GM13977 (cell line): ENCODE measurements at regions not wholly inside any gene's neighbourhood (a gene's known extent, or its start where the extent isn't known, plus 50 kb on each side); places are given as distances from the start of the nearest gene placed in this dataset.
"Not testable (repeated sequence)": the region's sequence is repeated elsewhere in the genome, so short reads cannot be mapped to it uniquely, and the experiment has no call there.

ENCODE experiments used
- DNase-seq: peaks from one replicate; pipeline ENCODE4 v3.0.0; 2012; ENCODE audit warnings: low spot score
- in situ Hi-C: fragments of 300-500 bp; cut with MboI; formaldehyde crosslinking; loops from one replicate; pipeline ENCODE4 v1.12.0; 2022; ENCODE audit warnings: low sequenced_read_pairs, low pct_unique_long_range_greater_than_20kb, mixed read lengths, inconsistent platforms; ENCODE audit not compliant: unreplicated experiment
- TF ChIP-seq, protein P1 (sequence below): IDR thresholded peaks from 2 replicates; pipeline ENCODE4 v1.5.1; 2012; ENCODE audit warnings: mild to moderate bottlenecking, control low read depth; ENCODE audit not compliant: insufficient read depth; ENCODE audit errors: extremely low read depth, missing control alignments

DNA sequence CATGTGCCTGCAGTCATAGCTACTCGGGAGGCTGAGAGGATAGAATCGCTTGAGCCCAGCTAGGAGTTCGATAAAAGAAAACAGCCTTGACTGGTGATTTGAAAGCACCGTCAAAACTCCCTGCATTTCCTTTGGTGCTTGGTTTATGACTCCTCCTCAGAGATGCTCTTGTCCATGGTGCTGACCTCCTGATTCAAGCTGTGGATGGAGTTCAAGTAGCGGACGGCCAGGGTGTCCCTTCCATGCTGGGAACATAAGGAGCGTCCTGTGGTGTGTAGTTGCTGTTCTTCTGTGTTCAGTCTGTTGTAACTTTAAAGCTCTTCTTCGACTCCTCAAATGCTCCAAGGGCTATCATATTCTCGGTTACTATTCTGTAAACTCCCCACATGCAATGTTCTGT is 382.5 kb upstream of the KIAA1217 start:
- TF ChIP-seq, protein P1, sequence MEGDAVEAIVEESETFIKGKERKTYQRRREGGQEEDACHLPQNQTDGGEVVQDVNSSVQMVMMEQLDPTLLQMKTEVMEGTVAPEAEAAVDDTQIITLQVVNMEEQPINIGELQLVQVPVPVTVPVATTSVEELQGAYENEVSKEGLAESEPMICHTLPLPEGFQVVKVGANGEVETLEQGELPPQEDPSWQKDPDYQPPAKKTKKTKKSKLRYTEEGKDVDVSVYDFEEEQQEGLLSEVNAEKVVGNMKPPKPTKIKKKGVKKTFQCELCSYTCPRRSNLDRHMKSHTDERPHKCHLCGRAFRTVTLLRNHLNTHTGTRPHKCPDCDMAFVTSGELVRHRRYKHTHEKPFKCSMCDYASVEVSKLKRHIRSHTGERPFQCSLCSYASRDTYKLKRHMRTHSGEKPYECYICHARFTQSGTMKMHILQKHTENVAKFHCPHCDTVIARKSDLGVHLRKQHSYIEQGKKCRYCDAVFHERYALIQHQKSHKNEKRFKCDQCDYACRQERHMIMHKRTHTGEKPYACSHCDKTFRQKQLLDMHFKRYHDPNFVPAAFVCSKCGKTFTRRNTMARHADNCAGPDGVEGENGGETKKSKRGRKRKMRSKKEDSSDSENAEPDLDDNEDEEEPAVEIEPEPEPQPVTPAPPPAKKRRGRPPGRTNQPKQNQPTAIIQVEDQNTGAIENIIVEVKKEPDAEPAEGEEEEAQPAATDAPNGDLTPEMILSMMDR: no peak
- in situ Hi-C loops: no loop called here
- DNase-seq: no peak

DNA sequence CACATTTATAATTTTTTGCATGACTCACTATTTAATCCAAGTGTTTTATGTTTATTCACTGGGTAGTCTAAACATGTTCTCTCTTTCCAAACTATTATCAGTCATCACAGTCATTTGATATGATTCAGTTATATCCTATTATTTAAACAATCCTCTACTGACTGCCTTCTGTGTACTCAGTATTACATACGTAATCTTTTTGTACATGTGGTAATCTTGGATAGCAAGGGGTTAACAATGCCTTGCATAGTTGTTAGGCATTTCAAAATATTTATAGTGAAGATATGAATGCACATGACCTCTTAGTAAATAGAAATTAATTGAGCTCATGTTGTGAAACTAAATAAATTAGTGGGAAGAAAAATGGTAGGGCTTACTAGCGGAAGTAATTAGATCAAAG is 379.4 kb upstream of the KIAA1217 start:
- TF ChIP-seq, protein P1: no peak
- no peak for DNase-seq
- in situ Hi-C loops: no loop called here

DNA sequence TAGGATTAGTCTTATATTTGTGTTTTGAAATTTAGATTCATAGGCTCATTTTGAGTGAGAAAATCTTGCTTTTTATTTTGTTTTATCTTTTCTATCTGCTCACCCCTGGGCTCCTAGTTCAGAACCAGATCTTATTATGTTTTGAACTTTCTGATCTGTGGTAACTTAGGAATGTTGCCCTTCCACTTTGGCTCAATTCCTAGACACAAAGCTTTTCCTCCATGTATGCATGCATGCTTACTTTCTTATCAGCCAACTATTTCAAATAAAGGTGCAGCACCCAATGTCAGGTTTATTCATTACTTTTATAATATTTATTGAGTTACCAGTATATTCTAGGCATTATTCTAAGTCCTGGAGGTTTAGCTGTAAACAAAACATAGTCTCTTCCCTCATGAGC is 374.8 kb upstream of the KIAA1217 start:
- in situ Hi-C loops: no loop called here
- TF ChIP-seq, protein P1: no peak
- no peak for DNase-seq

DNA sequence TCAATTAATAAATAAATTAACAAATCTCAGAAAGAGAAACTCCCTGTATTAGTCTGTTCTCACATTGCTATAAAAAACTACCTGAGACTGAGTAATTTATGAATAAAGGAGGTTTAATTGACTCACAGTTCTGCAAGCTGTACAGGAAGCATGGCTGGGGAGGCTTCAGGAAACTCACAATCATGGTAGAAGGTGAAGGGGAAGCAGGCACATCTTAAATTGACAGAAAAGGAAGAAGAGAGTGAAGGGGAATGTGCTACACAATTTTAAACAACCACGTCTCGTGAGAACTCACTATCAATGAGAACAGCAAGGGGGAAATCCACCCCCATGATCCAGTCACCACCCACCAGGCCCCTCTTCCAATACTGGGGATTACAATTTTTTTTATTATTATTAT is 358.3 kb upstream of the KIAA1217 start:
- in situ Hi-C loops: no loop called here

DNA sequence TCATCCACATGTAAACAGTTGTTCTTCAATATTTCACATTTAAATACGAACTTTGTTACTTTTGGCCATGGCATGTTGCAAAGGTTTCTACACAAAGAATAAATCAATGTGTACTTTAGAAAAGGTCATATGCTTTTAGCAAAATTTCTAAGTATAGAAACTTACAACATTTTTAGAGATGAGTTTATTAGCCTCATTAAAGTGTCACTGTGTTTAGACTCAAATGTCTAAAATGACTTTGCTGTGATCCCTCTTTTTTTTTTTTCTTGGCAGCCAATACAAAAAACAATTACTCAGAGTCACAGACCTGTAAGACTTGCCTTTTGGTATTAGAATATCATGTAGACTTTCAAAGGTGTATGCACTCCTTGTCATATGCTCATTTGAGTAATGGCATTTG is 349.3 kb upstream of the KIAA1217 start:
- in situ Hi-C loops: no loop called here
- no peak for DNase-seq
- TF ChIP-seq, protein P1: no peak

More for the DNA sequence above, 358.3 kb upstream of the KIAA1217 start:
- TF ChIP-seq, protein P1: no peak
- no peak for DNase-seq

DNA sequence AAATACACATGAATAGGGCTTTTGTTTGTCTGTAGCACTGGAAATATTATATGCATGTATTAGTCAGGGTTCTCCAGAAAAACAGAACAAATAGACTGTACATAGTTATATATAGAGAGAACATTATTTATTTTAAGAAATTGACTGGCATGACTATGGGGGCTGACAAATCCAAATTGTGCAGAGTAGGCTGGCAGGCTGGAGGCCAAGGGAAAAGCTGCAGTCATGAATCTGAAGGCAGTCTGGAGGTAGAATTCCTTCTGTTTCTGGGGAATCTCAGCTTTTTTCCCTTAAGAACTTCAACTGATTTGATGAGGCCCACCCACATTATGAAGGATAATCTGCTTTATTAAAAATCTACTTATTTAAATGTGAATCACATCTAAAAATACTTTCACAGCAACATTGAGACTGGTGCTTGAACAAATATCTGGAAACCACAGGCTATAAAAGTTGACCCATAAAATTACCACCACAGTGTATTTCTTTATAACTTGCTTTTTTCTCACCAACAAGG is 344.2 kb upstream of the KIAA1217 start:
- in situ Hi-C loops: no loop called here
- TF ChIP-seq, protein P1: no peak
- no peak for DNase-seq

DNA sequence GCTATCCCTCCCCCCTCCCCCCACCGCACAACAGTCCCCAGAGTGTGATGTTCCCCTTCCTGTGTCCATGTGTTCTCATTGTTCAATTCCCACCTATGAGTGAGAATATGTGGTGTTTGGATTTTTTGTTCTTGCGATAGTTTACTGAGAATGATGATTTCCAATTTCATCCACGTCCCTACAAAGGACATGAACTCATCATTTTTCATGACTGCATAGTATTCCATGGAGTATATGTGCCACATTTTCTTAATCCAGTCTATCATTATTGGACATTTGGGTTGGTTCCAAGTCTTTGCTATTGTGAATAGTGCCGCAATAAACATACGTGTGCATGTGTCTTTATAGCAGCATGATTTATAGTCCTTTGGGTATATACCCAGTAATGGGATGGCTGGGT is 342.0 kb upstream of the KIAA1217 start:
- DNase-seq, in situ Hi-C loops: not testable (repeated sequence)
